GM18520 (cell line): ENCODE measurements at regions not wholly inside any gene's neighbourhood (a gene's known extent, or its start where the extent isn't known, plus 50 kb on each side); places are given as distances from the start of the nearest gene placed in this dataset.

Experiments
- ATAC-seq: cut with Tn5 transposase; IDR thresholded peaks from one replicate; pipeline ENCODE4 v1.9.1; 2021; ENCODE audit not compliant: unreplicated experiment

DNA sequence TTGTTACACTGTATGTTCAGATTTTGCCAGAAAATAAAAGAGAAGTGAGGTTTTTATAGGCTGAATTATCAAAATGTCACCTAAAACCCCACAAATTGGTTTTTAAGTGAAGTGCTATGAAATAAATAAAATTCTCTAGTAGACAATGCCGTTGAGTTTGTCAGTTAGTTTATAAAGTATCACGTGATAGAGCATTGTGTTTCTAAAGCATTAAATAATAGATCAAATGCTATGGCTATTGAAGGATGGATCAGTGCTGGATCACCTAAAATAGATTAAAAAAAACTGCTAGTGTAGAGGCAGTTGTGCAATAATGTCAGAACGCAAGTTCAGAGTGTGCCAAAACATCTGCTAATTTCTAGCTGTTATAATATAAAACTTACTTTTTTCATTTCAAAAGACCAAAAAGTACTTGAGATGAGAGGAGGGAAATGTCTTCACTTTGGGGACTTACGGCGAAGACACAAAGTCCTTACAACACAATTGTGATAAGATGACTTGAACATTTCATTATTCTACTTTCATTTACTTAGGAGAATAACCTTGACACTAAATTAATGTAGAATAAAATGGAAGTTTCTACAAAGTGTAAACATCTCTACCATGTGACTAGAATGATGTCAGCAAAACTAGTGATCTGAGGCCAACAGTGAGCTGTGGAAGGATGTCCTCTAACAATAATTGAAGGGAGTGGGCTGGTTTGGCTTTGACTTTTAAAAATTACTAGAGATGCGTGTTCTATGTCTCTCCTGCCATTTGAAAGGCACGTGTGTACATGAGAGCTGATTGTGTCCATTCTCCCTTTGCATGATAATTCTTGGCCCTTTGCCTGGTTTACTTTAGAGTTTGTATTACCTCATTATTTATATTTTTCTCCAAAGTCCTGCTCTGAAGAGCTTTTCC lies 154.4 kb upstream of the PDE3A start:
- no peak for ATAC-seq

GRCh38 chr12:20220339-20220738 lies 148.0 kb upstream of the PDE3A start:
- no peak for ATAC-seq

DNA sequence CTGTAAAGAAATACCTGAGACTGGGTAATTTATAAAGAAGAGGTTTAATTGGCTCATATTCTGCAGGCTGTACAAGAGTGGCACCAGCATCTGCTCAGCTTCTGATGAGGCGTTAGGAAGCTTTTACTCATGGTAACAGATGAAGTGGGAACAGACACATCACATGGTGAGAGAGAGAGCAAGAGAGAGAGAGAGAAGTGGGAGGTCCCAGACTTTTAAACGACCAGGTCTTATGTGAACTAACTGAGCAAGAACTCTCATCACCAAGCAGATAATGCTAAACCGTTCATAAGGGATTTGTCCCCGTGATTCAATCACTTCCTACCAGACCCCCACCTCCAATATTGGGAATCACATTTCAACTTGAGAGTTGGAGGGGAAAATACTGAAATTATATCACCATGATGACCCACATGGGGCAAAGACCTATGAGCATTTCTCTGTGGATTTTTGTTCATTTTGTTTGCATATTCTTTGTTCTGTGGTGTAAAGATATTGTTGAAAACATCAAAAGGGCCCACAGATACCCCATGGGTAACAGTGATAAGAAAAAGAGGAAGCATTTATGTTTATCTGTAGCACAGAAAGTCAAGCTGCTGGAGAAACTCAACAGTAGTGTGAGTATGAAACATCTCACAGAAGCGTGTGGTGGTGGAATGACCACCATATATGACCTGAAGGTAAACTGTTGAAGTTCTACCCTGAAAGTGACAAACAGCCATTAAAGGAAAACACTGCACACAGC lies 135.2 kb upstream of the PDE3A start:
- no peak for ATAC-seq

GRCh38 chr12:20234474-20234873 lies 133.9 kb upstream of the PDE3A start:
- no peak for ATAC-seq

DNA sequence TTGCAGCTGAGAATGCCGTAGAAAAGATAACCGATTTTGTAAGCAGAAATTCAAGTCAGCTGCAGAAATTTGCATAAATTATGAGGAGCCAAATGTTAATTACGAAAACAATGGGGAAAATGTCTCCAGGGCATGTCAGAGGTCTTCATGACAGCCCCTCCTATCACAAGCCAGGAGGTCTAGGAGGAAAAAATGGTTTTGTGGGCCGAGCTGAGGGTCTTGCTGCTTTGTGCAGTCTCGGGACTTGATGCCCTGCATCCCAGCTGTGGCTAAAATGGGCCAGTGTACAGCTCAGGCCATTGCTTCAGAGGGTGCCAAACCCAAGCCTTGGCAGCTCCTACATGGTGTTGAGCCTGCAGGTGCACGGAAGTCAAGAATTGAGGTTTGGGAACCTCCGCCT lies 131.2 kb upstream of the PDE3A start:
- no peak for ATAC-seq

- ATAC-seq = no peak
Measured at GRCh38 chr12:20245491-20245890, 122.8 kb upstream of the PDE3A start.

DNA sequence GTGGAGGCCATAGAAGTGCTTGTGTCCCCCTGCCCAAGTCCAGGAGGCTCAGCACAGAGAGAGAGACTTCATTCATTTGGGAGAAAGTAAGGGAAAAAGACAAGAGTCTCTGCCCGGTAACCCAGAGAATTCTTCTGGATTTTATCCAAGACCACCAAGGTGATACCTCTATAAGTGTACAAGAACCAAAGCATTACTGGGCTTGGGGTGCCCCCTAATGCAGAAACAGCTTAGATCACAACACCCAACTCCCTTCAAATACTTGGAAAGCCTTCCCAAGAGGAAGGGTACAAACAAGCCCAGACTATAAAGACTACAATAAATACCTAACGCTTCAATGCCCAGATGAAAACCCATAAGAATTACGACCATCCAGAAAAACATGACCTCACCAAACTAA lies 119.7 kb upstream of the PDE3A start:
- no peak for ATAC-seq

GRCh38 chr12:20250761-20251160 lies 117.6 kb upstream of the PDE3A start:
- no peak for ATAC-seq

- no peak for ATAC-seq
Measured at GRCh38 chr12:20257311-20257710, 111.0 kb upstream of the PDE3A start.

DNA sequence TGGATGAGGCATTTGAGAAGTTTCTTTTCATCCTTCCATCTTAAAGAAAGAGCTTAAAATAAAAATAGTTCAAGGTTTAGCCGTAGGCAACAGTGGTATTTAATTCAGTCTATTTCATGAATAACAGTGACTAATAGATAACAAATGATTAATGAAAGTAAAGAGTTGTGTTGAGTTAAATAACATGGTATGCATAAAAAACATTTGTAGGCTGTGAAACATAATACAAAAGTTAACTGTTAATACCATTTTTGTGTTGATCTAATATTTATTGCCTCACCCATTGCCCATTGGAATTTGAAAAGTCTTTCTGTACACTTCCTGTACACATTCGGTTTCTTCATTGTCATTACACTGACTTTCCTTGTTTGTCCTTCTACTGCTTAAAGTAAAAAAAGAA lies 108.6 kb upstream of the PDE3A start:
- ATAC-seq = no peak

DNA sequence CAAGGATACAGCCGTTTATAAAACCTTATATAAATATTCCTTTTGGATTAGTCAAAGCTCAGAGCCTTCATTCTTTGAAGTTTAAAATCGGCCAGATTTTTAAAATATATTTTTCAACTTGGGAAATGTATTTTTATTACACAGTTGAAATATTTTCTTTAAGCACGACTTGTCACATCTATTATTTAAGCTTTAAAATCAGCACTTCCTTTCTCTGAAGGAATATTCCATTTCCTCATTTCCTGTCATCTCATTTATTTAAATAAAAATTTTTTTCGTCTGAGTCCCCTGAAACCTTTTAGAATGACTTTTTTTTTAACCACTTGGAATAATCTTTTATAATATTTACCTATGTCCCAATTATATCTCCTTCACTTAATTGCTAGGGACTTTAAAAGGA lies 107.5 kb upstream of the PDE3A start:
- ATAC-seq = no peak

DNA sequence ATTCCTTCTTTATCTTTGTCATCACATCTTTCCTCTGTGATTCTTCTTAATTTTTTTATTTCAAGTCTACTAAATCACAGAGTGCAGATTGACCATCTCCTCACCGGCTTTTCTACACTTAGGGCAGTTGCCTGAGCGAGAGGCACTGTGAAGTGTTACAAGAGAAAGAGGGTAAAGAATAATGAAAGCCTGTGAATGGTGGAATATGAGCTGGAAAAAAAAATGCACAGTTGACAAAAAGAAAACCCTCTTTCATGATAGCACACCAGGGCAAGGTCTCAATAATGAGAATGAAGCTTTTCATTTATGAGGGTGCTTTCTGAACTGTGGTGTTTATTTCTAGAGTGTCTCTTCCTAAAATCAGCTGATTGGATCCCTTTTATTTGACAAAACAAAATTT lies 106.2 kb upstream of the PDE3A start:
- ATAC-seq = no peak

GRCh38 chr12:20264026-20264425 lies 104.3 kb upstream of the PDE3A start:
- no peak for ATAC-seq

DNA sequence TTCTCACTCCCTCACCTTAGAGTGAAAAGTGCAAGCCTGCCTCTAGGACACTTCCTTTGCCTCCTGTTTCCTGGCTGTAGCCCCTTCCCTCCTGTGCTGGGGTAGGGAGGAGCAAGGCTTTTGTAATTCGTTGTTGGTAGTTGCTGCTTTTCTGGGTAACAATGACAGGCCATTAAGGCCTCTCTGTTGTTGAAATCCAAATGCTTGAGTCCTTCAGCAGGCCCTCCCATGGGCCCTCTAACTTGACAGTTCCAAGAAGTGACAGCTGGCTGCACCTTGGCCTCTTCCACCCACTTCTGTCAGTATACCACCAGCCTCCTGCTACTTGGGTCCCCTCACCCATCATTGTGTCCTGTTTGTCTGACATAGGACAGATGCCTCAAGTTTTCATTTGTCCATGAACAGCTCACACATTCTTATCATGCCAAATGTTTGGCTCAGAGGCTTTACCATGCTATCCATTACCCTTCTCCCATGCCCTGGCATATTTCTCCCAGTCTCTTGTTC lies 103.7 kb upstream of the PDE3A start:
- ATAC-seq = no peak

GRCh38 chr12:20268121-20268732 lies 100.1 kb upstream of the PDE3A start:
- ATAC-seq = no peak

- no peak for ATAC-seq
Measured at GRCh38 chr12:20268771-20269170, 99.6 kb upstream of the PDE3A start.

DNA sequence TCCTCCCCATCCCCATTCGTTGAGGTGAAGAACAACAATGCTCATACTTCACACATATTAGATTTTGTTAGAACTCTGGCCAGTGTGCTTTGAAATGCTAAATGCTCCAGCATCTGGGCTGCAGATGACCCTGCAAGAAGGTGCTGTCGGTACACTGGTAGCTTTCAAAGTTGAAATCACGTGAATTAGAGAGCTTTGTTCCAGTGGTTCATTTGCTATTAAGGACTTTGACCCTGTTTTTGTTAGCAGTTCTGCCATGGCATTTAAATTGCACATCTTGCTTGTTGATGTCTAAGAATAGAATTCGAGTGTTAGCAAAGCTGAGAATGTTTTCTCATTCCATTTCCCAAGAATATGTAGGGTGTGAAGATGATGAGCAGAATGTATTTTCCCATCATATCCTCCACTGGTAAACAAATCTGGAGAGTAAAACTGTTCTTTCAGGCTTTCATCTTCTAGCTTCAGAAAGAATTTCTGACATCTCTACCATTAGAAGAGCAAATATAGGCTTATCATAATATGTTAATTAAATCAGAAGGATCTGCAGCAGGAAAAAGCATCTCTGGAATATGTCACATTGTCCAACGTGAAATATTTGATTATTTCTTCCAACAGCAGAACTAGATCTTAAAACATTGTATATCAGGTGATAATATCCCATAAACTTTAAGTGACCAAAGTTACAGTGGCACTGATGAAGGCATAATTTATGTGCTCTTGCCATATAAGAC lies 98.8 kb upstream of the PDE3A start:
- ATAC-seq = no peak

DNA sequence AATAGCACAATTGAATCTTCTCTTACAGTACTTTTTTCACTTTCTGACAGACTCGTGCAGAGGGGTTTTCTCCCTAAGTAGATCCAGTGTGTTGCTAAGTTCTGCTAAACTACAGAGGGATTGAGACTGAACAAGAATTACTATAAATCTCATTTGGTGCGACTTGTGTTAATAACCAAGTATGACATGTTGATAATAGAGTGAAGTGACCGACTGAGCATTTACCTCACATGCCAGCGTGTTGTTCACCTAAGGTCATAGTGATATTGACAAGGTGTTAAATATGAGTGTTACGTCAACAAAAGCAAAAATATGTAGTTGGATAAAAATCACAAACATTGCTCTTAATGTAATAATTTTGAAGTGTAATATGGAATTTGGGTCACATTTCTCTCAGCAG lies 97.8 kb upstream of the PDE3A start:
- no peak for ATAC-seq

GRCh38 chr12:20272161-20272560 lies 96.2 kb upstream of the PDE3A start:
- no peak for ATAC-seq

DNA sequence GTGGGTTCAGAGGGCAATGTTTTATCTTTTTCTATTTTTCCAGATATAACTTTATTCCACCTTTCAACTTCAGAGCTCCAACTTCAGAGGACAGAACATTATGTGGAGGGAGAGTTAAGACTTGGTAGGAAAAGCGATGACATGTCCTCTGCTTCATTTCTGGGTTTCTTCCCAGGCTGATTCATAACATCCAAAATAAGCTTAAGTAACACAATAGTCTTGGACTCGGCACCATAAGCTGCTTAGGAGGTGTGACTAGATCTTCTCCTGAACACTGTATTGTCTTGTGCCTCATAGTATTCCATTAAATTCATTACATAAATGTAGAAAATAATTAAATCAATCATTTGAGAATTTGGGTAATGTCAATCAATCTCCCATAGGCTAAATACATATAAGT lies 95.5 kb upstream of the PDE3A start:
- no peak for ATAC-seq

GRCh38 chr12:20274008-20274407 lies 94.3 kb upstream of the PDE3A start:
- no peak for ATAC-seq
